Endothelial cell of umbilical vein (primary cell): ENCODE measurements at regions not wholly inside any gene's neighbourhood (a gene's known extent, or its start where the extent isn't known, plus 50 kb on each side); places are given as distances from the start of the nearest gene placed in this dataset.

Experiments
- BruUV-seq: library from RNA; stranded (reverse); fragments of 400-500 nt; replicated peaks from 2 replicates; lab custom pipeline; 2021; lab: Mats Ljungman, UMichigan
- CTCF ChIA-PET: fragments of 300-600, 350-600 bp; sonication (Branson Sonifier 250); formaldehyde crosslinking; loops from one replicate; lab custom pipeline; 2021; ENCODE audit warnings: antibody characterized with exemption, inconsistent platforms; lab: Charles Lee
- POLR2A ChIA-PET: fragments of 300-600, 350-600 bp; sonication (Branson Sonifier 250); formaldehyde crosslinking; loops from one replicate; lab custom pipeline; 2021; ENCODE audit warnings: antibody characterized with exemption, inconsistent platforms; lab: Charles Lee
- DNase-seq: peaks from one replicate; pipeline ENCODE4 v3.0.0-alpha.2; 2011; ENCODE audit warnings: low read depth, low spot score
- FAIRE-seq: peaks from 2 replicates; lab custom pipeline; 2011; peaks lifted over from hg19 to GRCh38; lab: Jason Lieb, UNC
- H2AFZ ChIP-seq: 2 replicates; pipeline ENCODE4 v1.6.0; 2012; ENCODE audit warnings: low read depth, low read length, control low read depth, inconsistent platforms
- H3K27ac ChIP-seq: 2 replicates; pipeline ENCODE4 v1.5.1; 2011; ENCODE audit warnings: low read depth, mild to moderate bottlenecking, control low read depth, low read length, moderate library complexity; ENCODE audit not compliant: insufficient read depth
- H3K27me3 ChIP-seq, 2 experiments: 2 replicates each; pipeline versions ENCODE4 v1.6.0 to v1.6.1; 2011; ENCODE audit warnings: low read length in 2 of 2, mixed read lengths in 1 of 2; ENCODE audit not compliant: control insufficient read depth in 2 of 2, insufficient read depth in 2 of 2
- H3K36me3 ChIP-seq, 2 experiments: 2 replicates in 1 of 2; 3 replicates in 1 of 2; pipeline ENCODE4 v1.5.1; 2011; ENCODE audit warnings: low read length in 2 of 2, mild to moderate bottlenecking in 1 of 2, moderate library complexity in 1 of 2; ENCODE audit not compliant: control insufficient read depth in 2 of 2, insufficient read depth in 2 of 2; ENCODE audit errors: extremely low read depth in 1 of 2
- H3K4me1 ChIP-seq: 3 replicates; pipeline ENCODE4 v1.5.1; 2011; ENCODE audit warnings: mild to moderate bottlenecking, low read length; ENCODE audit not compliant: control insufficient read depth, insufficient read depth; ENCODE audit errors: extremely low read depth
- H3K4me2 ChIP-seq: 2 replicates; pipeline ENCODE4 v1.6.1; 2011; ENCODE audit warnings: low read length, control low read depth, mixed read lengths; ENCODE audit not compliant: insufficient read depth
- H3K4me3 ChIP-seq, 3 experiments: fragments of 200-600 bp in 1 of 3; sonication (generic), shearing (Covaris generic) in 1 of 3; replicated peaks in 1 of 3; 2 replicates each; pipeline ENCODE4 v1.5.1; 2011 to 2016; ENCODE audit warnings: control low read depth in 3 of 3, low read length in 3 of 3, mild to moderate bottlenecking in 2 of 3, inconsistent platforms in 1 of 3, low read depth in 1 of 3, moderate library complexity in 1 of 3; ENCODE audit not compliant: insufficient read depth in 1 of 3
- H3K79me2 ChIP-seq: 2 replicates; pipeline ENCODE4 v1.6.0; 2012; ENCODE audit warnings: low read length, inconsistent platforms; ENCODE audit not compliant: control insufficient read depth, insufficient read depth
- H3K9ac ChIP-seq: replicated peaks from 2 replicates; pipeline ENCODE3; 2011; ENCODE audit warnings: low read length, control low read depth; ENCODE audit not compliant: insufficient read depth; ENCODE audit errors: extremely low read depth
- H3K9me1 ChIP-seq: replicated peaks from 3 replicates; pipeline ENCODE4 v1.6.0; 2011; ENCODE audit warnings: mild to moderate bottlenecking, low read length; ENCODE audit not compliant: control insufficient read depth, insufficient read depth; ENCODE audit errors: extremely low read depth
- H3K9me3 ChIP-seq: replicated peaks from 2 replicates; pipeline ENCODE4 v1.5.1; 2012; ENCODE audit warnings: low read length, inconsistent platforms; ENCODE audit not compliant: control insufficient read depth, insufficient read depth
- H4K20me1 ChIP-seq: replicated peaks from 2 replicates; pipeline ENCODE3; 2011; ENCODE audit warnings: mild to moderate bottlenecking, low read length; ENCODE audit not compliant: control insufficient read depth, insufficient read depth; ENCODE audit errors: extremely low read depth
- EZH2 ChIP-seq: IDR thresholded peaks from 2 replicates; pipeline ENCODE4 v1.6.1; 2012; ENCODE audit warnings: borderline replicate concordance, low read depth, mild to moderate bottlenecking, moderate library complexity, low read length, inconsistent platforms; ENCODE audit not compliant: severe bottlenecking
- FOS ChIP-seq: IDR thresholded peaks from 2 replicates; pipeline ENCODE4 v1.6.1; 2011; ENCODE audit warnings: mild to moderate bottlenecking, low read length, moderate library complexity, borderline replicate concordance; ENCODE audit not compliant: insufficient read depth
- GATA2 ChIP-seq: IDR thresholded peaks from 2 replicates; pipeline ENCODE4 v1.7.0; 2011; ENCODE audit warnings: low read depth, mild to moderate bottlenecking, moderate library complexity, mixed read lengths, low read length; ENCODE audit not compliant: insufficient read length, insufficient read depth
- JUN ChIP-seq: IDR thresholded peaks from 2 replicates; pipeline ENCODE4 v1.6.1; 2011; ENCODE audit warnings: borderline replicate concordance, low read depth; ENCODE audit not compliant: insufficient read length, insufficient read depth
- MYC ChIP-seq: IDR thresholded peaks from one replicate; pipeline ENCODE4 v1.6.1; 2011; ENCODE audit warnings: mild to moderate bottlenecking, low read depth, low read length
- POLR2A ChIP-seq: IDR thresholded peaks from 2 replicates; pipeline ENCODE4 v1.6.1; 2012; ENCODE audit warnings: low read depth, mild to moderate bottlenecking, control low read depth, low read length
- POLR2AphosphoS5 ChIP-seq: IDR thresholded peaks from 2 replicates; pipeline ENCODE4 v1.6.1; 2012; ENCODE audit warnings: low read depth, mild to moderate bottlenecking, control low read depth, low read length, moderate library complexity; ENCODE audit not compliant: insufficient read depth
- dilution Hi-C: fragments of 300-500 bp; cut with MboI; formaldehyde crosslinking; loops from one replicate; pipeline ENCODE4 v1.15.0; 2019; ENCODE audit warnings: low sequenced_read_pairs; ENCODE audit not compliant: extremely low pct_ligation_motif_present
- intact Hi-C: fragments of 100-400 bp; cut with micrococcal nuclease; formaldehyde crosslinking; loops from one replicate; pipeline ENCODE4 v1.10.0; 2022
- TF ChIP-seq, protein P1 (sequence below), 2 donors: IDR thresholded peaks; 1 replicate in 1 of 2; 2 replicates in 1 of 2; pipeline ENCODE4 v1.5.1; 2011; ENCODE audit warnings: low read length in 2 of 2, mild to moderate bottlenecking in 2 of 2, moderate library complexity in 2 of 2, control low read depth in 1 of 2, inconsistent platforms in 1 of 2, low read depth in 1 of 2; ENCODE audit not compliant: insufficient read depth in 1 of 2; ENCODE audit errors: extremely low read depth in 1 of 2
- TF ChIP-seq, protein P2 (sequence below): IDR thresholded peaks from 2 replicates; pipeline ENCODE4 v1.6.1; 2011; ENCODE audit not compliant: insufficient read depth, insufficient read length

DNA sequence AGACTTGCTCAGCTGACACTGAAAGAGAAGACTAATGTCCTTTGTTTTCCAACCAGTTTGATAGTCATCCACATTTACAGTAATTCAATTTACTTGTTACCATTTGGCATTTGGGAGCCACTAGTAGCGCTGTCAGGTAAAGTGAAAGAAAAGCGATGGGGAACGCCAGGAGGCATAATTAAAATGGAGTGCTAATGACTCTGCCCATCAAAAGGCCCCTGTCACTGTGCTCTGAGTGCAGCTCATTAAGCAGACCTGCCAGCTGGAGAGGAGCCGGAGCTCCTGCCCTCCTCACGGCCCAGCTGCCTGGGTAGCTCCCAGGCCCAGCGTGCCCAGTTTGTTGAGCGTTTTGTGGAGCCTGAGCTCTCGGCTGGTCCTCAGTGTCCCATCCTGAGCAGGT is 463.6 kb upstream of the CCDC196 start:
- CTCF ChIA-PET: interaction anchor here (1.4 kb wide), 1 partner anchor 63 kb away, joined by 3 read pairs; no protein-coding TSS in a partner anchor
- dilution Hi-C loops (no loop called here), intact Hi-C loops (no loop called here)
- Histone ChIP-seq H3K36me3 (no peaks in the 10 kb centered on the region), H3K27ac (no peak overlapping the region), H3K9ac (no peak overlapping the region), H3K4me1 (no peaks in the 10 kb centered on the region), H3K9me3 (no peaks in the 10 kb centered on the region), H2AFZ (no peak overlapping the region), H3K79me2 (no peaks in the 10 kb centered on the region), H3K27me3 (no peaks in the 10 kb centered on the region), H3K4me3 (no peak overlapping the region), H3K9me1 (no peaks in the 10 kb centered on the region), H3K4me2 (no peak overlapping the region), H4K20me1 (no peaks in the 10 kb centered on the region)
- POLR2A ChIA-PET: no interaction called here
- DNase-seq: no peak
- TF ChIP-seq JUN (no peak), FOS (no peak), POLR2A (no peak)
- TF ChIP-seq, protein P1, sequence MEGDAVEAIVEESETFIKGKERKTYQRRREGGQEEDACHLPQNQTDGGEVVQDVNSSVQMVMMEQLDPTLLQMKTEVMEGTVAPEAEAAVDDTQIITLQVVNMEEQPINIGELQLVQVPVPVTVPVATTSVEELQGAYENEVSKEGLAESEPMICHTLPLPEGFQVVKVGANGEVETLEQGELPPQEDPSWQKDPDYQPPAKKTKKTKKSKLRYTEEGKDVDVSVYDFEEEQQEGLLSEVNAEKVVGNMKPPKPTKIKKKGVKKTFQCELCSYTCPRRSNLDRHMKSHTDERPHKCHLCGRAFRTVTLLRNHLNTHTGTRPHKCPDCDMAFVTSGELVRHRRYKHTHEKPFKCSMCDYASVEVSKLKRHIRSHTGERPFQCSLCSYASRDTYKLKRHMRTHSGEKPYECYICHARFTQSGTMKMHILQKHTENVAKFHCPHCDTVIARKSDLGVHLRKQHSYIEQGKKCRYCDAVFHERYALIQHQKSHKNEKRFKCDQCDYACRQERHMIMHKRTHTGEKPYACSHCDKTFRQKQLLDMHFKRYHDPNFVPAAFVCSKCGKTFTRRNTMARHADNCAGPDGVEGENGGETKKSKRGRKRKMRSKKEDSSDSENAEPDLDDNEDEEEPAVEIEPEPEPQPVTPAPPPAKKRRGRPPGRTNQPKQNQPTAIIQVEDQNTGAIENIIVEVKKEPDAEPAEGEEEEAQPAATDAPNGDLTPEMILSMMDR (IDR thresholded peaks at IDR 0.05; ENCODE audit: extremely low read depth in 1 of 2, insufficient read depth in 1 of 2, low read depth in 1 of 2, low read length in 2 of 2): no peak
- no peak for FAIRE-seq
- BruUV-seq: no TSS peak

DNA sequence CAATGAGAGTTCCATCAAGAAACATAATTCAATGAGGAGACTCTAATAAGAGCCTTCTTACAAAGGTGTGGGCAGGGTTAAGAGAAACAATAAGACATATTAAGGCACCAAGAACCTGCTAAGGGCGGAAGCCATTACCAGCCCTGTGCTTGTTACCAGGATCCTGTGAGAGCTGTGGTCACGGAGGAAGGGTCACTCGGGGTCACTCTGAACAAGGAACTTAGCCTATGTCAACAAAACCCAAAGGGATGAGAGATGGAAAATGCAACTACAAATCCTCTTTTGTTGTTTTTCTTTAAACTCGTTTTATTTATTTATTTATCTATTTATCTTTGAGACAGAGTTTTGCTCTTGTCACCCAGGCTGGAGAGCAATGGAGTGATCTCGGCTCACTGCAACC is 460.4 kb upstream of the CCDC196 start:
- CTCF ChIA-PET: no interaction called here
- no peaks in the 10 kb centered on the region for H3K9me3 ChIP-seq
- dilution Hi-C loops (no loop called here), intact Hi-C loops (no loop called here)
- POLR2A ChIA-PET: no interaction called here
- H3K4me3 ChIP-seq: no peak overlapping the region
- TF ChIP-seq EZH2: no peak
- TF ChIP-seq, protein P1 (IDR thresholded peaks at IDR 0.05; ENCODE audit: extremely low read depth in 1 of 2, insufficient read depth in 1 of 2, low read depth in 1 of 2, low read length in 2 of 2): no peak
- no peak for TF ChIP-seq MYC
- no peak for TF ChIP-seq JUN
- TF ChIP-seq FOS: no peak
- no peak for TF ChIP-seq GATA2
- no peak for TF ChIP-seq POLR2AphosphoS5
- TF ChIP-seq, protein P2, sequence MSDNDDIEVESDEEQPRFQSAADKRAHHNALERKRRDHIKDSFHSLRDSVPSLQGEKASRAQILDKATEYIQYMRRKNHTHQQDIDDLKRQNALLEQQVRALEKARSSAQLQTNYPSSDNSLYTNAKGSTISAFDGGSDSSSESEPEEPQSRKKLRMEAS: no peak
- no peak for TF ChIP-seq POLR2A
- no peaks in the 10 kb centered on the region for H3K4me1 ChIP-seq
- H3K79me2 ChIP-seq: no peaks in the 10 kb centered on the region
- no peaks in the 10 kb centered on the region for H3K27me3 ChIP-seq
- no peaks in the 10 kb centered on the region for H3K9me1 ChIP-seq
- no peak overlapping the region for H3K27ac ChIP-seq
- H3K4me2 ChIP-seq: no peak overlapping the region
- no peaks in the 10 kb centered on the region for H3K36me3 ChIP-seq
- FAIRE-seq (no peak), DNase-seq (no peak)
- H2AFZ ChIP-seq: no peak overlapping the region
- BruUV-seq: no TSS peak
- no peaks in the 10 kb centered on the region for H4K20me1 ChIP-seq
- no peak overlapping the region for H3K9ac ChIP-seq
